ENCODE measurements at regions not wholly inside any gene's neighbourhood (a gene's known extent, or its start where the extent isn't known, plus 50 kb on each side); places are given as distances from the start of the nearest gene placed in this dataset.
"Not testable (repeated sequence)": the region's sequence is repeated elsewhere in the genome, so short reads cannot be mapped to it uniquely, and the experiment has no call there.

GRCh38 chr15:66993874-66994696 lies 71.3 kb upstream of the SMAD3 start:
- no peak for DNase-seq (ENCODE audit: extremely low read depth, low read depth)

- no peak for DNase-seq (ENCODE audit: extremely low read depth, low read depth)
Measured at GRCh38 chr15:66994927-66995656, 70.3 kb upstream of the SMAD3 start.

- DNase-seq (ENCODE audit: extremely low read depth, low read depth) = no peak
Measured at GRCh38 chr15:66996094-66996493, 69.3 kb upstream of the SMAD3 start.

- DNase-seq (ENCODE audit: extremely low read depth, low read depth) = no peak
Measured at GRCh38 chr15:66997212-66997611, 68.2 kb upstream of the SMAD3 start.

GRCh38 chr15:66998234-66998633 lies 67.2 kb upstream of the SMAD3 start:
- not testable (repeated sequence) for DNase-seq (ENCODE audit: extremely low read depth, low read depth)

GRCh38 chr15:66999046-66999968 lies 66.1 kb upstream of the SMAD3 start:
- no peak for DNase-seq (ENCODE audit: extremely low read depth, low read depth)

GRCh38 chr15:67000896-67001295 lies 64.5 kb upstream of the SMAD3 start:
- DNase-seq (ENCODE audit: extremely low read depth, low read depth) = no peak

GRCh38 chr15:67002368-67002767 lies 63.0 kb upstream of the SMAD3 start:
- no peak for DNase-seq (ENCODE audit: extremely low read depth, low read depth)

GRCh38 chr15:67003586-67003985 lies 61.8 kb upstream of the SMAD3 start:
- no peak for DNase-seq (ENCODE audit: extremely low read depth, low read depth)

- no peak for DNase-seq (ENCODE audit: extremely low read depth, low read depth)
Measured at GRCh38 chr15:67004142-67004541, 61.3 kb upstream of the SMAD3 start.

- no peak for DNase-seq (ENCODE audit: extremely low read depth, low read depth)
Measured at GRCh38 chr15:67005294-67005996, 60.0 kb upstream of the SMAD3 start.

GRCh38 chr15:67006083-67007065 lies 59.0 kb upstream of the SMAD3 start:
- no peak for DNase-seq (ENCODE audit: extremely low read depth, low read depth)

GRCh38 chr15:67009576-67010569 lies 55.5 kb upstream of the SMAD3 start:
- no peak for DNase-seq (ENCODE audit: extremely low read depth, low read depth)

- DNase-seq (ENCODE audit: extremely low read depth, low read depth) = no peak
Measured at GRCh38 chr15:67010898-67011616, 54.3 kb upstream of the SMAD3 start.

GRCh38 chr15:67011617-67012005 lies 53.8 kb upstream of the SMAD3 start:
- DNase-seq (ENCODE audit: extremely low read depth, low read depth) = no peak

GRCh38 chr15:67013696-67014095 lies 51.7 kb upstream of the SMAD3 start:
- no peak for DNase-seq (ENCODE audit: extremely low read depth, low read depth)

All from NCI-H460 (cell line).